Panc1 (cell line): ENCODE measurements at regions not wholly inside any gene's neighbourhood (a gene's known extent, or its start where the extent isn't known, plus 50 kb on each side); places are given as distances from the start of the nearest gene placed in this dataset.

ENCODE experiments used
- ATAC-seq: fragments of 200-7000 bp; cut with Tn5 transposase; 2 replicates; pipeline ENCODE4 v1.9.1; 2020; ENCODE audit warnings: mild to moderate bottlenecking, moderate library complexity
- BruUV-seq: library from RNA; stranded (reverse); fragments of 400-500 nt; replicated peaks from 2 replicates; lab custom pipeline; 2021; lab: Mats Ljungman, UMichigan
- CTCF ChIA-PET: fragments of 300-600 bp; sonication (Branson Sonifier 250); formaldehyde crosslinking; loops from one replicate; lab custom pipeline; 2022; ENCODE audit warnings: antibody characterized with exemption; lab: Charles Lee
- POLR2A ChIA-PET: fragments of 300-600 bp; sonication (Branson Sonifier 250); formaldehyde crosslinking; loops from one replicate; lab custom pipeline; 2022; ENCODE audit warnings: antibody characterized with exemption; lab: Charles Lee
- DNase-seq: peaks from one replicate; pipeline ENCODE4 v3.0.0-alpha.2; 2010; ENCODE audit warnings: low read depth, low spot score
- H3K27ac ChIP-seq: 2 replicates; pipeline ENCODE4 v1.5.1; 2011; ENCODE audit warnings: mild to moderate bottlenecking, low read length, inconsistent platforms
- H3K27me3 ChIP-seq: fragments of 200-500 bp; sonication (Bioruptor generic); 2 replicates; pipeline ENCODE4 v1.6.0; 2014; ENCODE audit warnings: low read length, inconsistent platforms; ENCODE audit not compliant: control insufficient read depth, insufficient read depth
- H3K36me3 ChIP-seq: fragments of 200-500 bp; sonication (Bioruptor generic); 2 replicates; pipeline ENCODE4 v1.5.1; 2014; ENCODE audit warnings: inconsistent platforms, mild to moderate bottlenecking, low read length, moderate library complexity; ENCODE audit not compliant: control insufficient read depth, insufficient read depth
- H3K4me1 ChIP-seq: 2 replicates; pipeline ENCODE4 v1.5.1; 2011; ENCODE audit warnings: inconsistent platforms, mild to moderate bottlenecking, low read length, moderate library complexity; ENCODE audit not compliant: control insufficient read depth, insufficient read depth
- H3K4me3 ChIP-seq, 2 experiments: 2 replicates each; pipeline ENCODE4 v1.5.1; 2011 to 2012; ENCODE audit warnings: low read depth in 2 of 2, low read length in 2 of 2, mild to moderate bottlenecking in 2 of 2, inconsistent platforms in 1 of 2, moderate library complexity in 1 of 2
- H3K9me3 ChIP-seq: fragments of 200-500 bp; sonication (Bioruptor generic); 2 replicates; pipeline ENCODE4 v1.5.1; 2014; ENCODE audit warnings: low read depth, mild to moderate bottlenecking, inconsistent platforms, low read length, moderate library complexity; ENCODE audit not compliant: control insufficient read depth, insufficient read depth
- POLR2AphosphoS5 ChIP-seq: IDR thresholded peaks from 2 replicates; pipeline ENCODE4 v1.6.1; 2012; ENCODE audit warnings: mild to moderate bottlenecking, low read depth, low read length, moderate library complexity
- REST ChIP-seq, 2 experiments: IDR thresholded peaks; 2 replicates each; pipeline ENCODE4 v1.6.1; 2011 to 2012; ENCODE audit warnings: low read depth in 2 of 2, control low read depth in 1 of 2, low read length in 1 of 2, mild to moderate bottlenecking in 1 of 2, moderate library complexity in 1 of 2; ENCODE audit not compliant: insufficient read depth in 1 of 2
- SIN3A ChIP-seq: IDR thresholded peaks from 2 replicates; pipeline ENCODE4 v1.6.1; 2012; ENCODE audit warnings: low read depth, mild to moderate bottlenecking, low read length, moderate library complexity, borderline replicate concordance; ENCODE audit not compliant: insufficient read depth
- TCF7L2 ChIP-seq: IDR thresholded peaks from 2 replicates; pipeline ENCODE4 v1.6.1; 2011; ENCODE audit warnings: mild to moderate bottlenecking, low read depth, low read length, inconsistent platforms
- in situ Hi-C: cut with HindIII; loops from 2 replicates; pipeline ENCODE4 v1.10.0; 2016; ENCODE audit warnings: low sequenced_read_pairs, low pct_unique_long_range_greater_than_20kb
- intact Hi-C: fragments of 100-400 bp; cut with micrococcal nuclease; formaldehyde crosslinking; loops from one replicate; pipeline ENCODE4 v1.10.0; 2022; ENCODE audit not compliant: unreplicated experiment
- TF ChIP-seq, protein P1 (sequence below): fragments of 450-650 bp; IDR thresholded peaks from 2 replicates; pipeline ENCODE4 v1.5.1; 2017; ENCODE audit warnings: mild to moderate bottlenecking

DNA sequence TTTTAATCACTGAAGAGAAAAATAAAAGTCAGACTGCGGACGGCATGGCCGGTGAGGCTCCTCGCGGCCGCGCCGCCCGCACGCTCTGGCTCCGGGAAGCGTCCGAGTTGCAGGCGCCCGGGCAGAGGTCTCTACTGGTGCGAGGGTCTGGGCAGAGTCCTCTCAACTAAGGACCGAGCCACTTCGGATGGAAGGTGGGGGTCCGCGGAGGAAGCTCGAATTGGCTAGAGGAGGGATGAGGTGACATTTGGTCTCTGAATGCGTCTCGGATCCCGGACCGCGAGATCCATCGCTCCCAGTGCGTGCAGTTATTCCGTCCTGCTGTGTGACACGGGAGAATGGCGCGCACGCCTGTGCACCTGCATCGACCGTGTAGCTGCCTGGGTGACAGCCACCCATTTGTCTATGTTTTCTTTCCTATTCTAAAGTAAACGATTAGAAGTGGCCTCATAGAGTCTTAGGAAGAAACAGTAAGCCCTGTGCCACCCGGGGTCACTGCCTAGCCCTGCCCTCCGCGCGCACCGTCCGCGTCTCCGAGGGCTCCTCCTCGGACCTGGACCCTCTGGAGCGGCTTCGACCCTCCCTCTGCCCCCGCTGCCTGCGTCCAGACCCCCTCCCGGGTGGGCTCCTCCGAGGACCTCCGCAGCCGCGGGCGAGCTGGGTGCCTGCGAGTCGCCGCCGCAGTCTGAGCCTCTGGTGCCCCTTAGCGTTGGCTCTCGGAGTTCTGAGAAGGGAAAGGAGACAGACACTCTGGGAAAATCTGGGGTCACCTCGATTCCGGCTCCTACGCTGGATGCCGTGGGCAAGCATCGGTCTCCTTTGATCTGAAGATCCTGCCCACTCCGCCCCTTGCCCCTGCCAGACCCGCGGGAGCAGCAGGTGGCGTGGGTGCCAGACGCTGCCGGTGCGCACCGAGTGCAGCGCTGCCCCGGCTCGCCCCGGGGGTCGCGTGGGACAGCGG is 347.4 kb downstream of the LIG4 start:
- H3K9me3 ChIP-seq = no peaks in the 10 kb centered on the region
- BruUV-seq = no TSS peak
- DNase-seq (no peak), ATAC-seq (peak; percentile 84)
- CTCF ChIA-PET = no interaction called here
- POLR2A ChIA-PET = no interaction called here
- H3K4me3 ChIP-seq = peak overlapping the region; percentile 46 to 48
- H3K27ac ChIP-seq = no peak overlapping the region
- TF ChIP-seq REST (IDR thresholded peaks at IDR 0.05; ENCODE audit: insufficient read depth in 1 of 2, low read depth in 2 of 2, low read length in 1 of 2) (no peak), TCF7L2 (peak; percentile 37; the same call in 1 of the 2 replicates), SIN3A (no peak), POLR2AphosphoS5 (no peak)
- TF ChIP-seq, protein P1, sequence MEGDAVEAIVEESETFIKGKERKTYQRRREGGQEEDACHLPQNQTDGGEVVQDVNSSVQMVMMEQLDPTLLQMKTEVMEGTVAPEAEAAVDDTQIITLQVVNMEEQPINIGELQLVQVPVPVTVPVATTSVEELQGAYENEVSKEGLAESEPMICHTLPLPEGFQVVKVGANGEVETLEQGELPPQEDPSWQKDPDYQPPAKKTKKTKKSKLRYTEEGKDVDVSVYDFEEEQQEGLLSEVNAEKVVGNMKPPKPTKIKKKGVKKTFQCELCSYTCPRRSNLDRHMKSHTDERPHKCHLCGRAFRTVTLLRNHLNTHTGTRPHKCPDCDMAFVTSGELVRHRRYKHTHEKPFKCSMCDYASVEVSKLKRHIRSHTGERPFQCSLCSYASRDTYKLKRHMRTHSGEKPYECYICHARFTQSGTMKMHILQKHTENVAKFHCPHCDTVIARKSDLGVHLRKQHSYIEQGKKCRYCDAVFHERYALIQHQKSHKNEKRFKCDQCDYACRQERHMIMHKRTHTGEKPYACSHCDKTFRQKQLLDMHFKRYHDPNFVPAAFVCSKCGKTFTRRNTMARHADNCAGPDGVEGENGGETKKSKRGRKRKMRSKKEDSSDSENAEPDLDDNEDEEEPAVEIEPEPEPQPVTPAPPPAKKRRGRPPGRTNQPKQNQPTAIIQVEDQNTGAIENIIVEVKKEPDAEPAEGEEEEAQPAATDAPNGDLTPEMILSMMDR = peak; percentile 67
- H3K36me3 ChIP-seq = no peaks in the 10 kb centered on the region
- intact Hi-C loops = loop anchor here (5.0 to 10.0 kb wide), 3 partner anchors 193 to 661 kb away; no protein-coding TSS in a partner anchor
- H3K27me3 ChIP-seq = no peaks in the 10 kb centered on the region; the same call in none of the 2 replicates
- no peaks in the 10 kb centered on the region for H3K4me1 ChIP-seq
- in situ Hi-C loops = no loop called here

DNA sequence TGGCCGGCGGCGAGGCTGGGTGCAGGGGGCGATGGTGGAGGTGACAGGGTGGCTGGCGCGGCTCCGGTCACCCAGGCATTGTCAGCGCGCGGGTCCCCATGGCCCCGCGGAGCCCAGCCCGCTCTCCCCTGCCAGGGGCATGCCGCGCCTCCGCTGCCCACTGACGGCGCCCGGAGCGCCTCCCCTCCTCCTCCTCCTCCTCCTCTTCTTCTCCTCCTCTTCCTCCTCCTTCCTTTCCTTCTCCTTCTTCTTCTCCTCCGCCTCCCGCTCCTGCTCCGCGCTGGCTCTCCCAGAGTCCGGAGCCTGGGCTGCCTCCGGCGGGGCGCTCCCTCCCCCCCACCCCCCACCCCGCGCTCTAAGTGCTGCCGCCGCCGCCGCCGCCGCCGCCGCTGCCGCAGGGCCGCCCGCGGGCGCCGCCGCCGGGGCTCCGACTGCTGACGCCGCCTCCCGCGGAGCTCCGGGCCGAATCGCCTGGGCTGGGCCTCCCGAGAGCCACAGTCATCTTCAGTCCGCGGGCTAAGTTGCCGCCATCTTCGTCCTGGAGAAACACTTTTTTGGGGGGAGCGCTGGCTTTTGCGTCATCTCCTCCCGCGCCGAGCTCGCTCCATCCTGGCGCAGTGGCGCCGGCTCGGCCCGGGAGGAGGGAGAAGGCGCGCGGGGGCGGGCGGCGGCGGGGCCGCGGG is 348.3 kb downstream of the LIG4 start:
- in situ Hi-C loops (no loop called here), intact Hi-C loops (loop anchor here (5.0 to 10.0 kb wide), 3 partner anchors 192 to 660 kb away; no protein-coding TSS in a partner anchor)
- ChIA-PET CTCF (no interaction called here), POLR2A (no interaction called here)
- Histone ChIP-seq H3K27me3 (no peaks in the 10 kb centered on the region; the same call in none of the 2 replicates), H3K9me3 (no peaks in the 10 kb centered on the region), H3K36me3 (no peaks in the 10 kb centered on the region), H3K4me3 (peak overlapping the region; percentile 48 to 52), H3K27ac (no peak overlapping the region), H3K4me1 (no peaks in the 10 kb centered on the region)
- ATAC-seq (peak; percentile 39; the same call in 1 of the 2 replicates), DNase-seq (no peak)
- BruUV-seq = no TSS peak
- TF ChIP-seq, protein P1 = no peak
- TF ChIP-seq POLR2AphosphoS5 = no peak
- TF ChIP-seq SIN3A = no peak
